Cardiac fibroblast (primary cell): ENCODE measurements at regions not wholly inside any gene's neighbourhood (a gene's known extent, or its start where the extent isn't known, plus 50 kb on each side); places are given as distances from the start of the nearest gene placed in this dataset.
A peak's percentile ranks its signal among the peaks of the same experiment; 100 is the strongest.

Experiments used
- DNase-seq, 2 donors: peaks; one replicate each; pipeline versions ENCODE4 v3.0.0 to v3.0.0-alpha.2; 2010; ENCODE audit warnings: low read depth in 2 of 2
- H3K4me3 ChIP-seq, 2 donors: replicated peaks in 1 of 2; 1 replicate in 1 of 2; 2 replicates in 1 of 2; pipeline ENCODE4 v1.5.1; 2011; ENCODE audit warnings: low read depth in 2 of 2, low read length in 2 of 2, mild to moderate bottlenecking in 2 of 2, moderate library complexity in 1 of 2
- TF ChIP-seq, protein P1 (sequence below): IDR thresholded peaks from one replicate; pipeline ENCODE4 v1.5.1; 2011; ENCODE audit warnings: low read depth, mild to moderate bottlenecking, low read length, inconsistent platforms

DNA sequence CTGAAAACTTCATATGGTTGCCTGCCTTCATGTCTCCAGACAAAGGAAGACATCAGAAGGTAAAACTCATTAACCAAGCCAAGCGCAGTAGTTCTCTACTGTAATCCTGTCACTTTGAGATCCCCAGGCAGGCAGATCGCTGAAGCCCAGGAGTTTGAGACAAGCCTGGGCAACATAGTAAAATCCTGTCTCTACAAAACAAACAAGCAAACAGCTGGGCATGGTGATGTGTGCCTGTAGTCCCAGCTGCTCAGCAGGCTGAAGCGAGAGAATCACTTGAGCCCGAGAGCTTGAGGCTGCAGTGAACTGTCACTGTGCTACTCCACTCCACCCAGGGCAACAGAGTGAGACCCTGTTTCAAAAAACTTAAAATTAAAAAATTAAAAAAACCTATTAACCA, 467.4 kb upstream of the SORCS1 start:
- H3K4me3 ChIP-seq, result no peak overlapping the region
- DNase-seq, result no peak
- TF ChIP-seq, protein P1, sequence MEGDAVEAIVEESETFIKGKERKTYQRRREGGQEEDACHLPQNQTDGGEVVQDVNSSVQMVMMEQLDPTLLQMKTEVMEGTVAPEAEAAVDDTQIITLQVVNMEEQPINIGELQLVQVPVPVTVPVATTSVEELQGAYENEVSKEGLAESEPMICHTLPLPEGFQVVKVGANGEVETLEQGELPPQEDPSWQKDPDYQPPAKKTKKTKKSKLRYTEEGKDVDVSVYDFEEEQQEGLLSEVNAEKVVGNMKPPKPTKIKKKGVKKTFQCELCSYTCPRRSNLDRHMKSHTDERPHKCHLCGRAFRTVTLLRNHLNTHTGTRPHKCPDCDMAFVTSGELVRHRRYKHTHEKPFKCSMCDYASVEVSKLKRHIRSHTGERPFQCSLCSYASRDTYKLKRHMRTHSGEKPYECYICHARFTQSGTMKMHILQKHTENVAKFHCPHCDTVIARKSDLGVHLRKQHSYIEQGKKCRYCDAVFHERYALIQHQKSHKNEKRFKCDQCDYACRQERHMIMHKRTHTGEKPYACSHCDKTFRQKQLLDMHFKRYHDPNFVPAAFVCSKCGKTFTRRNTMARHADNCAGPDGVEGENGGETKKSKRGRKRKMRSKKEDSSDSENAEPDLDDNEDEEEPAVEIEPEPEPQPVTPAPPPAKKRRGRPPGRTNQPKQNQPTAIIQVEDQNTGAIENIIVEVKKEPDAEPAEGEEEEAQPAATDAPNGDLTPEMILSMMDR, result no peak

- H3K4me3 ChIP-seq, result no peak overlapping the region
Measured at GRCh38 chr10:107626862-107627261, 462.4 kb upstream of the SORCS1 start.

GRCh38 chr10:107623292-107623691, 458.8 kb upstream of the SORCS1 start:
- TF ChIP-seq, protein P1, result no peak

More at GRCh38 chr10:107626862-107627261, 462.4 kb upstream of the SORCS1 start:
- TF ChIP-seq, protein P1, result no peak
- DNase-seq, result no peak

GRCh38 chr10:107619139-107619538, 454.6 kb upstream of the SORCS1 start:
- TF ChIP-seq, protein P1, result no peak
- H3K4me3 ChIP-seq, result no peak overlapping the region
- no peak for DNase-seq

More at GRCh38 chr10:107623292-107623691, 458.8 kb upstream of the SORCS1 start:
- DNase-seq, result no peak
- no peak overlapping the region for H3K4me3 ChIP-seq

DNA sequence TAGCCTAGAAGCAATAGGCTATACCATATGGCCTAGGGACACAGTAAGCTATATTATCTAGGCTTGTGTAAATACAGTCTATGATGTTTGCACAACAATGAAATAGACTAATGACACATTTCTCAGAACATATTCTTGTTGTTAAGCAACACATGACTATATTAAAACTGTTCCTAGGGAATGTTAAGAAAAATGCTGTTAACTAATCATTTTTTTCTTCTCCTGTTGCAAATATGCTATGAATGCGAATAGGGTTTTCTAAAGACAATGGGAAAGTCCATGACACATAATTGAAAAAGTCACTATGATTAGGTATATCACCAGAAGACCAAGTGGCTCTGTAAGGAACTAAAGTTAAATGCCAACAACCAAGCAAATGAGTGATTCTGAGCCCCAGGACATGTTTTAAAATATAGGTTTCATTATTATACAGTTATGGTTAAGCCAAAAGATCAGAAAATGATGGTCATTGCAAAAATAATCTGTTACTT, 454.0 kb upstream of the SORCS1 start:
- peak in 1 of 2 donors; percentile 62 for DNase-seq

DNA sequence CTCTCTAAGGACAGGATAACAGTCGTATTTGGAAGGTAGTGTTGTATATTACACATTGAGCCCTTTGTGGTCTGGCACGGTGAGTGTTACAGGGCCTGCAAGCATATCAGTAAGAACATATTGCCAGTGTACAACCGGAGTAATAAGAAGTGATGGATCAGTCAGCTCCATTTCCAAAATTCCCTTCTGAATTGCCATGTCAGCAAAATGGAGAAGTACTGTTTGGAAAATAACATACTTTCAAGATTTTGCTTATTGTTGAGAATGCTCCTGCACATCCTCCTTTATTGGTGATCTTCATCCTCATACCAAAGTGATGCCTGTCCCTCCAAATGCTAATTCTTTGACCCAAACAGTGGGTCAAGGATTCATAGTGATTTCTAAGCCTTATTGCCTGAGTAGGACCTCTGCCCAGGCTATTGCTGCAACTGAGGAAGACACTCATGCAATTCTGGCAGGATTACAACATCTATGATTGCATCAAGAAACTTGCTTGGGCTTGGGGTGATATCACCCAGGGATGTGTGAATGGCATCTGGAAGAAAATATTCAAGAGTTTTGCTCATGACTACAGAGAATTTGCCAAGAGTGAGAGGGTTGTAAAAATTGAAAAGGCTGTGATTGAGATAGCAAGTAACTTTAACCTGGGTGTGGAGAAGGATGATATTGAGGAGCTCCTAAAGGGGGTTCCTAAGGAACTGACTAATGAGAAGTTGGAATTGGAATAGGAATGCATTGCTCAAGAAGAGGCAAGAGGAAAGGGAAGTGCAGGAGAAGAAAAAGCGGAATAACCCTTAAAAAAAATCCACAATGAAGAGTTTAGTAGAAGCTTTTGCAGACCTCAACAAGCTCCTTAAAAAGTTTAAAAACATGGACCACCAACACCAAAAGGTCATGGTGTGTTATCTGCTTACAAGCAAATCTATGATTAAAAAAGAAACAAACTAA, 452.2 kb upstream of the SORCS1 start:
- no peak overlapping the region for H3K4me3 ChIP-seq
- peak; percentile 29 to 73 for DNase-seq
- TF ChIP-seq, protein P1, result no peak

More for the DNA sequence above, 454.0 kb upstream of the SORCS1 start:
- no peak overlapping the region for H3K4me3 ChIP-seq
- TF ChIP-seq, protein P1, result no peak
